ENCODE measurements at regions not wholly inside any gene's neighbourhood (a gene's known extent, or its start where the extent isn't known, plus 50 kb on each side); places are given as distances from the start of the nearest gene placed in this dataset.

DNA sequence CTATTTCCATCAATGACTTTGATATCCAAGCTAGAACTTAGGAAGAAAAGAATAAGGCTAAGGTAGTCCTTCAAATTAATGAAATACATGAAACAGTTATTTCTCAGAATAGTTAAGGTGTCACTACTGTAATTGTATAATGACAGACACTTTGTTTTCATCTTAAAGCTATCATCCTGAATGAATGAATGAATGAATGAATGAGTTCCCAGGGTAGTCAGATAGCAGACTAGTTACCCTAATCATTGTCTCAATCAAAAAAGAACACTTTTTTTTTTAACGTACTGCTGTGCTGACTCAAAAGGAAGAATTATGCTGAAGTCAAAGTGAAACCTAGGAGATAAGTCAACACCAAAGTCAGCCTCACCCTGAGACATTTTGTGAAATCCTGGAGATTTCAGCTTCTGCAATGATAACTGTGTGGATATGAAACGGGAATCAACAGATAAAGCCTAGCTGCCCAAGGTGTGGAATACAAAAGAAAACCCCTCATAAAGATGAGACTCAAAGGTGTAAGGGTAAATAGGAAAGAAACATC lies 68.3 kb upstream of the CNKSR2 start:
- no peak for TF ChIP-seq CTCF (IDR thresholded peaks at IDR 0.05)
- no peak for TF ChIP-seq POLR2A (IDR thresholded peaks at IDR 0.05)
- TF ChIP-seq POLR2AphosphoS5 (IDR thresholded peaks at IDR 0.05) = no peak
- TF ChIP-seq EP300 (IDR thresholded peaks at IDR 0.05) = no peak
